Nephron progenitor cell (in vitro differentiated cells): ENCODE measurements at regions not wholly inside any gene's neighbourhood (a gene's known extent, or its start where the extent isn't known, plus 50 kb on each side); places are given as distances from the start of the nearest gene placed in this dataset.
A peak's percentile ranks its signal among the peaks of the same experiment; 100 is the strongest.

Source experiments
- DNase-seq: peaks from one replicate; pipeline ENCODE4 v3.0.0; 2021
- H3K27ac Mint-ChIP-seq: 2 replicates; pipeline ENCODE4 v1.8.0; 2021; ENCODE audit warnings: mild to moderate bottlenecking, moderate library complexity, mixed read lengths
- H3K27me3 Mint-ChIP-seq: 2 replicates; pipeline ENCODE4 v1.8.0; 2021; ENCODE audit warnings: mild to moderate bottlenecking, low read depth, mixed read lengths; ENCODE audit not compliant: poor library complexity
- H3K36me3 Mint-ChIP-seq: 2 replicates; pipeline ENCODE4 v1.8.0; 2021; ENCODE audit warnings: low read depth, mixed read lengths
- H3K4me1 Mint-ChIP-seq: 2 replicates; pipeline ENCODE4 v1.8.0; 2021; ENCODE audit warnings: mixed read lengths
- H3K4me3 Mint-ChIP-seq: 2 replicates; pipeline ENCODE4 v1.8.0; 2021; ENCODE audit warnings: mild to moderate bottlenecking, moderate library complexity, mixed read lengths
- H3K9me3 Mint-ChIP-seq: 2 replicates; pipeline ENCODE4 v1.8.0; 2021; ENCODE audit warnings: mild to moderate bottlenecking, moderate library complexity, mixed read lengths
- TF ChIP-seq, protein P1 (sequence below): fragments of 200-600 bp; sonication (generic); IDR thresholded peaks from 2 replicates; pipeline ENCODE4 v1.5.0; 2021; ENCODE audit warnings: antibody characterized with exemption

DNA sequence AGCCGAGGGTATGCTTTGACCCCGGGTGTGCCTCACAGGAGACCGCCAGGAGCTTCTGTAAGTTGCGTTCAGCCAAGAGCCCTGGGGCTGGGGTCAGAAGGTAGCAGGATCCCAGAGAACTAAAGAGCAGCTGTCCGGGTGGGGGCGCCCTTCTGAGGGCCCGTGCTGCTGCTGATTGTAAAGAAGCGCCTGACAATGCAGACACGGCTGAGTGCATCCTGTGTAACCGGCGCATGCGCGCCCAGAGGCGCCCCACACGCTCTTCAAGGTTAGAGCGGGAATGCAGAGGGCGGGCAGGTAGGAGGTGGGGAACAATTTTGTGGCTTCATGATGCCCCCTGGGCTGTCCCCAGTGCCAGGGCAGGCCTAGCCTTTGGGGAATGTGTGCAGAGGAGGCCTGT lies 210.2 kb upstream of the CTBP2 start:
- TF ChIP-seq, protein P1, sequence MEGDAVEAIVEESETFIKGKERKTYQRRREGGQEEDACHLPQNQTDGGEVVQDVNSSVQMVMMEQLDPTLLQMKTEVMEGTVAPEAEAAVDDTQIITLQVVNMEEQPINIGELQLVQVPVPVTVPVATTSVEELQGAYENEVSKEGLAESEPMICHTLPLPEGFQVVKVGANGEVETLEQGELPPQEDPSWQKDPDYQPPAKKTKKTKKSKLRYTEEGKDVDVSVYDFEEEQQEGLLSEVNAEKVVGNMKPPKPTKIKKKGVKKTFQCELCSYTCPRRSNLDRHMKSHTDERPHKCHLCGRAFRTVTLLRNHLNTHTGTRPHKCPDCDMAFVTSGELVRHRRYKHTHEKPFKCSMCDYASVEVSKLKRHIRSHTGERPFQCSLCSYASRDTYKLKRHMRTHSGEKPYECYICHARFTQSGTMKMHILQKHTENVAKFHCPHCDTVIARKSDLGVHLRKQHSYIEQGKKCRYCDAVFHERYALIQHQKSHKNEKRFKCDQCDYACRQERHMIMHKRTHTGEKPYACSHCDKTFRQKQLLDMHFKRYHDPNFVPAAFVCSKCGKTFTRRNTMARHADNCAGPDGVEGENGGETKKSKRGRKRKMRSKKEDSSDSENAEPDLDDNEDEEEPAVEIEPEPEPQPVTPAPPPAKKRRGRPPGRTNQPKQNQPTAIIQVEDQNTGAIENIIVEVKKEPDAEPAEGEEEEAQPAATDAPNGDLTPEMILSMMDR, result peak; percentile 51
- peaks cover under 1% of the 10 kb centered on the region for H3K9me3 Mint-ChIP-seq
- DNase-seq, result peak; percentile 79
- H3K4me1 Mint-ChIP-seq, result peaks cover 7% of the 10 kb centered on the region
- H3K36me3 Mint-ChIP-seq, result no peaks in the 10 kb centered on the region
- no peak overlapping the region for H3K4me3 Mint-ChIP-seq
- no peak overlapping the region for H3K27ac Mint-ChIP-seq
- H3K27me3 Mint-ChIP-seq, result no peaks in the 10 kb centered on the region

DNA sequence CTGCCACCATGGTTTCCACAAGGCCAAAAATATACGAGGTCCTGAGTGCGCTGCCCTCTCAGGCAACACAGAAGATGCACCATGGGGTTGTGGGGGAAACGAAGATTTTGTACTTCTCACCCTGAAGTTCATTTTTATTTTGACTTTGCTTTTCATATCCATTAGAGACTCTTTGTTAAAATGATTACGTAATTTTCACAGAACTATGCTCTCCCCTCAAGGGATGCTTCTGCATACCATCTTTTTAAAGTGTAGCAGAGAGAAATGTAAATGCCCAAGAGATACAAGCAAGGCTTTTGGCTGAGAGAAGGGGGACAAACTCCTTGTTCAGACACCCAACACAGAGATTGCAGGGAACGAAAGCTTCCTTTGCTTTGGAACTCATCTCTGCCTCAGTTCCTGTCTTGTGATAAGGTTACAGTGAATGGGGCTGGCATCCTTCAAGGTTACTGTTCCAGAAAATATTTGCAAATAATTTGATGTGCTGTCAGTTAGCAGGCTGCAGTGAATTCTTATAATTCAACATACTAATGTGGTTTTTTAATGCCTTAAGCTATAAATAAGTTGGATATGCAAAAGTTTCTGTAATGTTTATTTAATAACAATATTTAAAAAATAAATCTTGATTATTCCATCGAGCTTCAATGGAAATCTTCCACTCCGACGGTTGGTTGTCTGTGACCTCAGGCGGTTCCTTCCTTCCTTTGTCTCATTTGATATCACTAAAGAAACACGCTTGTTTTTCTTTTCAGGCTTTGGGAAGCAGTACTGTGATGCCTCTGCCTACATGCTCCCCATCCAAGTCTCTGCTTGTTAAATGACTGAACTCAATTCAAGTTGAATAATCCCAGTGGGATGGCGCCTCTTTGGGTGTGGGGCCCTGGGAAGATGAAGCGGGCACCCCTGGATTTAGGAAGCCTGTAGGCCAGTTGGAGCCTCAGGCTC lies 209.3 kb upstream of the CTBP2 start:
- no peak overlapping the region for H3K27ac Mint-ChIP-seq
- peaks cover 7% of the 10 kb centered on the region for H3K4me1 Mint-ChIP-seq
- no peaks in the 10 kb centered on the region for H3K27me3 Mint-ChIP-seq
- no peak for DNase-seq
- no peak overlapping the region for H3K4me3 Mint-ChIP-seq
- H3K36me3 Mint-ChIP-seq, result peaks cover 8% of the 10 kb centered on the region
- peaks cover 9% of the 10 kb centered on the region for H3K9me3 Mint-ChIP-seq
- TF ChIP-seq, protein P1, result no peak

DNA sequence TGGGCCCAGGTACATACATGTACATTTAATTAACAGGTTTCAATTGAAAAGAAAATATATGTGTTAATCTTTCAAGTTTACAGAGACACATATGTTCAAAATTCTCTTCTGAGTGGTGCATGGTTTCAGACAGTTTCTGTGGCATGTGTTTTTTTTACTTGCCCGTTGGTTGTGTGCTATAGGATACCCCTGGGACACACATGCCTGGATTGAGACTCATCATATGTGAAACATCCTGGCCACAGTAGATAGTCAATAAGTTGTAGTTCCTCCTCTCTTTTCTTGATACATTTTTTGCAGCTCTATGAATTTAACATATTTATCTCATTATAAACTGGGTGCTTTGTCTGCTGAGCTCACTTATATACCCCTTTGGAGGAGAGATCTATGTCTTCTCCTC lies 207.8 kb upstream of the CTBP2 start:
- no peak overlapping the region for H3K4me3 Mint-ChIP-seq
- peaks cover 2% of the 10 kb centered on the region for H3K27me3 Mint-ChIP-seq
- TF ChIP-seq, protein P1, result no peak
- peaks cover 21% of the 10 kb centered on the region for H3K9me3 Mint-ChIP-seq
- H3K27ac Mint-ChIP-seq, result no peak overlapping the region
- H3K4me1 Mint-ChIP-seq, result peaks cover 7% of the 10 kb centered on the region
- DNase-seq, result no peak
- H3K36me3 Mint-ChIP-seq, result peaks cover 9% of the 10 kb centered on the region

DNA sequence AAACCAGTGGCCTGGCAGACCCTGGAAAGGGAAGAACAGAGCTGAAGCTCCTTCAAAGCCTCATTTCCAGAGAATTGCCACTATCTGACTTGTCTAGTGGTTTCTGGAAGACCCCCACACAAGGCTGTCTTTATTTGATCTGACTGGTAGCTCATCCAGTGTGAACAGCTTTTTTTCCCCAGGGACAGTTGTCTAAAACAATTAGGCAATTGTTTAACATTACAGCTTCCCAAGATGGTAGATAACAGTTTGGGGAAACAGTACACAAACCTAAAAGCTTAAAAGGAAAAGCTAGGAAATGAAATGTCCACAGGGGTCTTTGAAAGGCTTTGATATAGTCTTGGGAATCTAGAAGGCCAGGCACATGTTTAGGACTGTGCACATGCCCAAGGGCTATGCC lies 203.4 kb upstream of the CTBP2 start:
- no peak overlapping the region for H3K4me3 Mint-ChIP-seq
- no peak overlapping the region for H3K27ac Mint-ChIP-seq
- H3K9me3 Mint-ChIP-seq, result peaks cover 42% of the 10 kb centered on the region

DNA sequence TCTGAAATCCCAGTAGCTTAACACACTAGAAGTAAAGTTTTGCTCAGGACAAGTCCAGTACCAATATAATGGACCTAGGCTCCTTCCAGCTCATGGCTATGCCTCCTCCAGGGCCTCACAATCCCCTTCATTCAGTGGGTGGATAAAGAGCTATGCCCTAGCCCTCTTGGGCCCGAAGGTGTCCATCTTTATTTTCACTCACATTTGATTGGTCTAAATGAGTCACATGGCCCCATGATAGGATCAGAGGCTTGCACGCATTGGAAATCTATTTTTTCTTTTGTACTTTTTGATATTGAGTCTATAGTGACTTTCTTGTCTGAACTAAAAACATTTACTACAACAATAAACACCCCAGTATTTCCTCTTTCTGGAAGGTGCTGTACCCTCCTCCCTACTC lies 202.6 kb upstream of the CTBP2 start:
- H3K27me3 Mint-ChIP-seq, result peaks cover 5% of the 10 kb centered on the region
- H3K4me1 Mint-ChIP-seq, result no peaks in the 10 kb centered on the region
- no peak overlapping the region for H3K27ac Mint-ChIP-seq
- peaks cover 9% of the 10 kb centered on the region for H3K36me3 Mint-ChIP-seq
- no peak for DNase-seq
- H3K4me3 Mint-ChIP-seq, result no peak overlapping the region
- H3K9me3 Mint-ChIP-seq, result peaks cover 49% of the 10 kb centered on the region
- TF ChIP-seq, protein P1, result no peak

More for the DNA sequence above, 203.4 kb upstream of the CTBP2 start:
- TF ChIP-seq, protein P1, result no peak
- peaks cover 5% of the 10 kb centered on the region for H3K27me3 Mint-ChIP-seq
- no peak for DNase-seq
- H3K4me1 Mint-ChIP-seq, result no peaks in the 10 kb centered on the region
- peaks cover 9% of the 10 kb centered on the region for H3K36me3 Mint-ChIP-seq

DNA sequence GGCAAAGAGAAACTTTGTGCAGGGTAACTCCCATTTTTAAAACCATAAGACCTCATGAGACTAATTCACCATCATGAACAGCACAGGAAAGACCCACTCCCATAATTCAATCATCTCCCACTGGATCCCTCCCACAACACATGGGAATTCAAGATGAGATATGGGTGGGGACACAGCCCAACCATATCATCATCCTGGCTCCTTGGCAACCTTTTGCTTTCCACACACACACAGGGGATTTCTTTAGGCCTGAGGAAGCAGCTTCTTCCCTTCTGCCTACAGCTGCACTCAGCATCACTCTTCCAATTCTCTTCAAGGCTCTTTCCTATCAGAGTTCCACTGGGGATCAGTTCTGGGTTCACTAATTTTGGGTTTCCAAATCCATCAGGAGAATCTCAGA lies 199.0 kb upstream of the CTBP2 start:
- H3K27ac Mint-ChIP-seq, result no peak overlapping the region
- no peaks in the 10 kb centered on the region for H3K36me3 Mint-ChIP-seq
- TF ChIP-seq, protein P1, result no peak
- peaks cover 8% of the 10 kb centered on the region for H3K4me1 Mint-ChIP-seq
- peaks cover 45% of the 10 kb centered on the region for H3K9me3 Mint-ChIP-seq
- peaks cover 5% of the 10 kb centered on the region for H3K27me3 Mint-ChIP-seq
- DNase-seq, result no peak
- no peak overlapping the region for H3K4me3 Mint-ChIP-seq
